ENCODE measurements at regions not wholly inside any gene's neighbourhood (a gene's known extent, or its start where the extent isn't known, plus 50 kb on each side); places are given as distances from the start of the nearest gene placed in this dataset.
A peak's percentile ranks its signal among the peaks of the same experiment; 100 is the strongest.

DNA sequence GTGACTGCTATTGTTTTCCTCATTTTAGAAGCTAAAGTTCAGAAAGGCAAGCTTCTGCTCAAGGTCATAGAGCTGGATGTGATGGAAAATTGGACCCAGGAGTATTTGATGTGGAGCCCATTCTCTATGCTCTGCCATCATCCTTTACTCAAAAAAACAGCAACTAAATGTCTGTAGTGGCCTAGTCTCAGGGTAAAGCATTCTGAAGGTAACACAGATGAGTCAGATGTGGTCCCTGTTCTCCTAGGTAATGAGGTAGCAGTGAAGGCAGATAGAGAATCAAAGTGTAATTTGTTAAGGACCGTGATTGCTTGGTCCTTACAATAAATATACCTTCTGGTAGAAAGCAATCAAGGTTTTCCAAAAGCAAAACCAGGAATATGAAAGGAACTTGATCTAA is 84.4 kb upstream of the SPON1 start:
- peaks cover 40% of the 10 kb centered on the region for H3K27me3 Mint-ChIP-seq
- H3K4me1 Mint-ChIP-seq (ENCODE audit: low read depth), result peaks cover 29% of the 10 kb centered on the region
- H3K9me3 Mint-ChIP-seq (ENCODE audit: low read depth), result no peaks in the 10 kb centered on the region
- TF ChIP-seq, protein P1, sequence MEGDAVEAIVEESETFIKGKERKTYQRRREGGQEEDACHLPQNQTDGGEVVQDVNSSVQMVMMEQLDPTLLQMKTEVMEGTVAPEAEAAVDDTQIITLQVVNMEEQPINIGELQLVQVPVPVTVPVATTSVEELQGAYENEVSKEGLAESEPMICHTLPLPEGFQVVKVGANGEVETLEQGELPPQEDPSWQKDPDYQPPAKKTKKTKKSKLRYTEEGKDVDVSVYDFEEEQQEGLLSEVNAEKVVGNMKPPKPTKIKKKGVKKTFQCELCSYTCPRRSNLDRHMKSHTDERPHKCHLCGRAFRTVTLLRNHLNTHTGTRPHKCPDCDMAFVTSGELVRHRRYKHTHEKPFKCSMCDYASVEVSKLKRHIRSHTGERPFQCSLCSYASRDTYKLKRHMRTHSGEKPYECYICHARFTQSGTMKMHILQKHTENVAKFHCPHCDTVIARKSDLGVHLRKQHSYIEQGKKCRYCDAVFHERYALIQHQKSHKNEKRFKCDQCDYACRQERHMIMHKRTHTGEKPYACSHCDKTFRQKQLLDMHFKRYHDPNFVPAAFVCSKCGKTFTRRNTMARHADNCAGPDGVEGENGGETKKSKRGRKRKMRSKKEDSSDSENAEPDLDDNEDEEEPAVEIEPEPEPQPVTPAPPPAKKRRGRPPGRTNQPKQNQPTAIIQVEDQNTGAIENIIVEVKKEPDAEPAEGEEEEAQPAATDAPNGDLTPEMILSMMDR (IDR thresholded peaks at IDR 0.05; ENCODE audit: unreplicated experiment), result no peak
- H3K36me3 Mint-ChIP-seq (ENCODE audit: insufficient read depth), result no peaks in the 10 kb centered on the region
- no peak overlapping the region for H3K27ac Mint-ChIP-seq
- no peak for DNase-seq (ENCODE audit: low spot score, unreplicated experiment)
- no peak overlapping the region for H3K4me3 Mint-ChIP-seq (ENCODE audit: low read depth)

DNA sequence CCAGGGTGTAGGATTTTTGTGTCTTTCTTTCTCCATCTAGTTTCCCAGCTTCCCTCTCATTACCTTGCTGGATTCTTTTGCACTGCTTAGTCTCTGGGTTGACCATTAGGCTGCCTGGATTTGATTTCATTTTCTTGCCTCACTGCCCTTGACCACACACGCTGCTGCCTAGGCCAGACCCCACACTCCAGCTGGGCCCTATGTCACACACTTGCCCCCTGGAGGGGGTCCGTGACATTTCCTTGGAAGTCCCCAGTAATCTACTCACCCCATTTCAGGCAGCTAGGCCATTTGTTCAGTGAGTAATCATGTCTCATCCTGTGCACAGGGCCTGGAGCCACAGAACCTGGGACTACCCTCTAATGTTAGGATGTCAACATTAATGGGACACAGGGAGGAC is 81.9 kb upstream of the SPON1 start:
- TF ChIP-seq, protein P1 (IDR thresholded peaks at IDR 0.05; ENCODE audit: unreplicated experiment), result no peak
- H3K36me3 Mint-ChIP-seq (ENCODE audit: insufficient read depth), result no peaks in the 10 kb centered on the region
- peaks cover 16% of the 10 kb centered on the region for H3K4me1 Mint-ChIP-seq (ENCODE audit: low read depth)
- peak overlapping the region; percentile 30 for H3K27ac Mint-ChIP-seq
- H3K4me3 Mint-ChIP-seq (ENCODE audit: low read depth), result no peak overlapping the region
- peaks cover 54% of the 10 kb centered on the region for H3K27me3 Mint-ChIP-seq
- no peak for DNase-seq (ENCODE audit: low spot score, unreplicated experiment)
- no peaks in the 10 kb centered on the region for H3K9me3 Mint-ChIP-seq (ENCODE audit: low read depth)

DNA sequence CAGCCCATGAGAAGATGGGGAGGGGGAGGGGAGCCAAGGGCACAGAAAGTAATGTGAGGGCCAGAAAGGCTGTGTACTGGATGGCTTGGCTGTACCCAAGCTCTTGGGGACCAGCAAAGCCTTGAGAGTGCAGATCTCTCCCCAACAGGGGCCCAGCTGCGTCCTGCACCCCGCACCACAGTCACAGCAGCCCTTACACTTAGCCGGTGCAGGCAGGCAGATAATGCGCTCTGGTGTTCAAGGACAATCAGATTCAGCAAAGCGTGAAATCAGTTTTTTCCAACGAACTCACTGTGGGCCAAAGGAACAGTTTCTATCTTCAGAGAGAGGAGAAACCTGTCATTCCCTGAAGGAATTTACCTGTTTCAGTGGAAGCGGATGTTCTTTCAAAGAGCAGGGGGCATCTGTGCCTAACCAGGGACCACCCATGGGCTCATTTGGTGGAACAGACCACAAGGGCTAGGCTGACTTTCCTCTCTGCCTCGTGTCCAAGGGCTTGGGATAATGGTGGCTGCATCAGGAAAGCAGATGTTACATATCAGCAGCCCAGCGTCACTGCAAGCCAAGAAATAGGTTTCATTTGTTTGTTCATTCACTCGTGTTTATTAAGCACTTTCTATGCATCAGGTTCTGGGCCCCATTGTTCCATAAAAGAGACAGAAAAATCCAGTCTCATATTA is 81.2 kb upstream of the SPON1 start:
- DNase-seq (ENCODE audit: low spot score, unreplicated experiment), result no peak
- TF ChIP-seq, protein P1 (IDR thresholded peaks at IDR 0.05; ENCODE audit: unreplicated experiment), result no peak
- no peaks in the 10 kb centered on the region for H3K36me3 Mint-ChIP-seq (ENCODE audit: insufficient read depth)
- no peak overlapping the region for H3K4me3 Mint-ChIP-seq (ENCODE audit: low read depth)
- H3K27me3 Mint-ChIP-seq, result peaks cover 54% of the 10 kb centered on the region
- H3K27ac Mint-ChIP-seq, result no peak overlapping the region
- no peaks in the 10 kb centered on the region for H3K9me3 Mint-ChIP-seq (ENCODE audit: low read depth)
- H3K4me1 Mint-ChIP-seq (ENCODE audit: low read depth), result peaks cover 11% of the 10 kb centered on the region

DNA sequence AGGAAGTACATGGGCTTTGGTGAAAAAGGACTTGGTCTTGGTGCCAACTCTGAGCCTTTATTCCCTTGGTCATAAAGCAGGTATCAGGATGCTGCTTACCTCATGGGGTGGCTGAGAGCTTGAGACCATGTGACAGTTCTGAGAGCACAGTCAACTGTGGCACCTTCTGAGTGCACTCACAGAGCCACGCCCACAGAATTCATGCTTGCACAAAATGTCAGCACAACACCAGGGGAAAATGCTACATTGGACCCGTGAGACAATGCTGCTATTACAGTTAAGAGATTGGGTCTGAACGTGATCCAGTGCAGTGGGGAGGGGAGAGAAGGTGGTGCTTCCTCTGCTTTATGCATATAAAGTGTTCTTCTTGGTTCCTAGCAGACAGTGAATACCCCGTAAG is 79.5 kb upstream of the SPON1 start:
- TF ChIP-seq, protein P1 (IDR thresholded peaks at IDR 0.05; ENCODE audit: unreplicated experiment), result no peak
- Mint-ChIP-seq H3K4me1 (ENCODE audit: low read depth) (peaks cover 6% of the 10 kb centered on the region), H3K4me3 (ENCODE audit: low read depth) (no peak overlapping the region), H3K9me3 (ENCODE audit: low read depth) (no peaks in the 10 kb centered on the region), H3K27ac (no peak overlapping the region), H3K27me3 (peaks cover 57% of the 10 kb centered on the region), H3K36me3 (ENCODE audit: insufficient read depth) (no peaks in the 10 kb centered on the region)
- DNase-seq (ENCODE audit: low spot score, unreplicated experiment), result no peak

DNA sequence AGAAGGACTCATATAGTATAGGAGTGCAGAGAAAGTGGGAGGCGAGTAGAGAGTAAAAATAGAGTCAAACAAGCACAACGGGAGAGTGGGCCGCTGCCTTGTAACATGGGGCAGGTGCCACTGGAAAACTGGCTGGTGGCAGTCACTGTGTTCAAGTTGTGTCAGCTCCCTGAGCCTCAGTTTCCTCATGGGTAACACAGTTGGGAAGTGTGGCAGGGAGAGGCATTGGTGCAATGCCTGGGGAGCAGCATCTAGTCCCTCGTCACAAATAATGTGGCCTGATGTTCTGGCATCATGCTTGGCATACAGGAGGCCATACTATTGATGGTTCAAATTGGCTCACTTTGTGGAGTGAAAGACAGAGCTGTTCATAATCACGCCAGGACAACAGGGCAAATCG is 78.9 kb upstream of the SPON1 start:
- DNase-seq (ENCODE audit: low spot score, unreplicated experiment), result no peak
- no peaks in the 10 kb centered on the region for H3K36me3 Mint-ChIP-seq (ENCODE audit: insufficient read depth)
- H3K27me3 Mint-ChIP-seq, result peaks cover 52% of the 10 kb centered on the region
- H3K4me1 Mint-ChIP-seq (ENCODE audit: low read depth), result peaks cover 6% of the 10 kb centered on the region
- no peak overlapping the region for H3K27ac Mint-ChIP-seq
- no peak overlapping the region for H3K4me3 Mint-ChIP-seq (ENCODE audit: low read depth)
- H3K9me3 Mint-ChIP-seq (ENCODE audit: low read depth), result no peaks in the 10 kb centered on the region
- TF ChIP-seq, protein P1 (IDR thresholded peaks at IDR 0.05; ENCODE audit: unreplicated experiment), result no peak
